ENCODE measurements at regions not wholly inside any gene's neighbourhood (a gene's known extent, or its start where the extent isn't known, plus 50 kb on each side); places are given as distances from the start of the nearest gene placed in this dataset.
"Not testable (repeated sequence)": the region's sequence is repeated elsewhere in the genome, so short reads cannot be mapped to it uniquely, and the experiment has no call there.

- no peak for FAIRE-seq
- no peak for DNase-seq (ENCODE audit: insufficient read length, low spot score)
Measured at GRCh38 chr1:168825129-168825528, 96.1 kb upstream of the DPT start.

- no peak for DNase-seq (ENCODE audit: insufficient read length, low spot score)
- FAIRE-seq, result no peak
Measured at GRCh38 chr1:168825820-168826219, 96.8 kb upstream of the DPT start.

GRCh38 chr1:168826269-168826668 is 97.3 kb upstream of the DPT start:
- FAIRE-seq (no peak), DNase-seq (ENCODE audit: insufficient read length, low spot score) (no peak)

- FAIRE-seq (no peak), DNase-seq (ENCODE audit: insufficient read length, low spot score) (no peak)
Measured at GRCh38 chr1:168827557-168827956, 98.6 kb upstream of the DPT start.

DNA sequence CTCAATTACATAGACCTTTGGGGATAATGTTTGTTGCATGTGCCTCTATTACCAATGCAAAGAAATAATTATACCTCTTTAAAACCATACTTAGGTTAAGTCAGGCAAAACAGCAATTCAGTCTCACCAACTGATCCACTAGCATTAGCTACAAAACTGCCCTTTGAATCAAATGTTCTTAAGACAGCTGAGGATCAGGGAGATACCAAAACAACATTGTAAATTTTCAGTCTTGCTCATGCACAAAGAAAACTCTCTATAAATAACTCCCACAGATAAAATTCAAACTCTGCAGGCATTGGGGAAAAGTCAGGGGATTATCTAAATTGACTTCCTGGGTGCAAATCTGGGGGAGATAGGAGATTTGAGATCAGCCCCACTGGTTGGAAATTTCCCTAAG is 100.9 kb upstream of the DPT start:
- FAIRE-seq (no peak), DNase-seq (ENCODE audit: insufficient read length, low spot score) (no peak)

DNA sequence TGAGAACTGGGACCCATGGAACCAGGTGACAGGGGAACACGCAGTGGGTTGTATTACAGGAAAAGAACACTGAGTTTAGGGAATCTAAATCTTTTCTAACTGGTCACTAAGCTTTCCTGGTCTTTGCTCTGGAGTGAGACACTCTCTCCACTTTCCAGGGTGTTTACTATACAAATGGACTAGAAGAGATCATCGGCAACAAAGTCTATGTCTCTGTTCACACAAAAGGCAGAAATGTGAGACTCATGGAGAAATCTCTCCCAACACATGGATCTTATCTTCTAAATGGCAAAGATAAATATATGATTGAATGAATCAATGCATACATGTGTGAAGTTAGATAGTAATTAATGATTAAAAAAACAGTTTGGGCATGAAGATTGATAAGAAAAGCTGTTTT is 101.6 kb upstream of the DPT start:
- FAIRE-seq, result no peak
- DNase-seq (ENCODE audit: insufficient read length, low spot score), result no peak

GRCh38 chr1:168832661-168833060 is 103.7 kb upstream of the DPT start:
- FAIRE-seq, result no peak

DNA sequence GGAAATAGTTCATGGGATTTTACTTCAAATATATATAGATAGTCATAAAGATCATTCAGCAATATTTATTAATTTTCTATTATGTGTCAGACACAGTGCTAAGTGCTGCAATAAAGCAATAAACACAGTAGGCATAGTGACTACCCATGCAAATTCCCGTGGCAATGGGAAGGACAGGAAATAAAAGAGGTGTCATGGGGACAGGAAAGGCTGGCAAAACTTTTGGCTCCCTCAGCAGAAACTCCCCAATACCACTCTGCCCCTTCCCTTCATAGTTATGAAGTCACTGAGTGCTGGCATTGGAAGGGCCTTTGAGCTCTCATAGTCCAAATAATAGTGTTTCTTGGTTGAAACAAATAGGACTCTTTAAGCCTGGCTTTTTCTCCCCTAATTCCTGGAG is 104.4 kb upstream of the DPT start:
- FAIRE-seq, result no peak
- no peak for DNase-seq (ENCODE audit: insufficient read length, low spot score)

More at GRCh38 chr1:168832661-168833060, 103.7 kb upstream of the DPT start:
- DNase-seq (ENCODE audit: insufficient read length, low spot score), result no peak

DNA sequence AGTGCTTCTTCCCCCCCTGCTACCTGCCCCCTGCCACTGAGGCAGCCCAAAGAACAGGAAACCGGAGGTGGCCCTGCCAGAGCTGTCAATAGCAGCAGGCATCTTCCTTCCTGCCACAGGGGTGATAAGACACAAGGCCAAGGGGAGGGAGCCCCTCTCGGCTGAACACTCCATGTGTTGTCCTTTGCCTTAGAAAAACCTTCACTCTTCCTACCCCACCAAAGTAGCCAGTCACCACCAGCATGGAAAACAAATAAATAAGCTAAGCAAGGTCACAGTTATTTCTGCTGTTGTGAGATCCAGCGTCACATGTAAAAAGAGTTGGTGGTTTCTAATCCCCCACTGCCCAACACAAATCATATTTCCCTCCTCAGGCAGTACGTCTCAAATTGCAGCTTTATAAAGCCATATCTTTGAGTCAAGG is 104.8 kb upstream of the DPT start:
- DNase-seq (ENCODE audit: insufficient read length, low spot score) (no peak), FAIRE-seq (no peak)

GRCh38 chr1:168834225-168834872 is 105.3 kb upstream of the DPT start:
- DNase-seq (ENCODE audit: insufficient read length, low spot score) (no peak), FAIRE-seq (peak; percentile 39)

DNA sequence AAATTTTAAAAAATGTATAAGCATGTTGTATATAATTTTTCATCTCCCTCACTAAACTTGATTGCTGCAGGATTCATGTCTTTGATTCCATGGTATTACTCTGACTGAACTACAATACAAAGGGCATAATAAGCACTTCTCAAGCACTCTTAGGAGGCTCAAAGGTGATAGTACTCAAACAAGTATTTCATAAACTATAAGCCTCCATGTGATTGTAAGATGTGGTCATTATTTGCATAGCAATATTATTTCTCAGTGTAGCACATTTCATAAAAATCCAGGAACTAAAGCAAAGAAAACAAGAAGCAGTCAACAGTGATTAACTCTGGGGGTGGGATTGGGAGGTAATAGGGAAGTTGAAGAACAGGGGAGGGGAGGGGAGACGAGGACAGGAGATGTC is 106.2 kb upstream of the DPT start:
- DNase-seq (ENCODE audit: insufficient read length, low spot score), result no peak
- FAIRE-seq, result no peak

- no peak for DNase-seq (ENCODE audit: insufficient read length, low spot score)
- FAIRE-seq, result peak; percentile 26
Measured at GRCh38 chr1:168835791-168836190, 106.8 kb upstream of the DPT start.

DNA sequence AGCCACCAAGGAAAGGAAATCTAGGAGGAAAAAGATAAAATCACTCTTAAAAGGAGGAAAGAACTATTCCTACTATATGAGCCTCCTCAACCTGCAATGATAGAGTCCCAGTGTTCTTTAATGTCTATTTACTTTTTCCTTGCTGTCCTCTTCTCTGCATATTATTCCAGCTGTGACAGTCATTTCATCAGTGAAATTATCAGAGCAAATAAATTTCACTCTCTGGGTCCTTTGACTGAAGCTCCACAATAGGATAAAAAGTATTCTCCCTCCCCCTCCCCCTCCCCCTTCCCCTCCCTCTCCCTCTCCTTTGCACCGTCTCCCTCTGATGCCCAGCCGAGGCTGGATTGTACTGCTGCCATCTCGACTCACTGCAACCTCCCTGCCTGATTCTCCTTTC is 107.5 kb upstream of the DPT start:
- no peak for FAIRE-seq
- no peak for DNase-seq (ENCODE audit: insufficient read length, low spot score)

DNA sequence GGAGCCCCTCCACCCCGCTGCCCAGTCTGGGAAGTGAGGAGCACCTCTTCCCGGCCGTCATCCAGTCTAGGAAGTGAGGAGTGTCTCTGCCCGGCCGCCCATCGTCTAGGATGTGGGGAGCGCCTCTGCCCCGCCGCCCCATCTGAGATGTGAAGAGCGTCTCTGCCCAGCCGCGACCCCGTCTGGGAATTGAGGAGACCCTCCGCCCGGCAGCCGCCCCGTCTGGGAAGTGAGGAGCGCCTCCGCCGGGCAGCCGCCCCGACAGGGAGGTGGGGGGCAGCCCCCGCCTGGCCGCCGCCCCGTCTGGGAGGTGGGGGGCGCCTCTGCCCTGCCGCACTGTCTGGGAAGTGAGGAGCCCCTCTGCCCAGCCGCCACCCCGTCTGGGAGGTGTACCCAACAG is 108.2 kb upstream of the DPT start:
- DNase-seq (ENCODE audit: insufficient read length, low spot score); FAIRE-seq: not testable (repeated sequence)

GRCh38 chr1:168842306-168842705 is 113.3 kb upstream of the DPT start:
- no peak for DNase-seq (ENCODE audit: insufficient read length, low spot score)
- peak; percentile 23 for FAIRE-seq

DNA sequence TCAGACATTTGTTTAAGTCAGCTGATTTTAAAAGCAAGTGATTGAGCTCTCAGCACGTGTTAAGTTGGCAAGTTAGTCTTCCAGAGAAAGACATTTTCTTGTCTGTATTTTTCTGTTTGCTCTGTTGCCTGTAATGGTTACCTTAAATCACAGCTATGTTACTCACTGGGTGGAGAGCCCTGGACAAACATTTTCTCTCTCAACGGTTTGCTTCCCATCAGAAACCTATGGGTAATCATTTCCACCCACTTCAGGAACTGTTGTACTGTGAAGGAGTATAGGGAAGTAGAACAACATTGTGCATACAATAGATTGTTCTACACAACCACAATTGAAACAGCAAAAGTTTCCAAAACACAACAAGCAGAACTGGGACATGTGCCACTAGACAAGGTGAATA is 113.9 kb upstream of the DPT start:
- FAIRE-seq (peak; percentile 49), DNase-seq (ENCODE audit: insufficient read length, low spot score) (no peak)

DNA sequence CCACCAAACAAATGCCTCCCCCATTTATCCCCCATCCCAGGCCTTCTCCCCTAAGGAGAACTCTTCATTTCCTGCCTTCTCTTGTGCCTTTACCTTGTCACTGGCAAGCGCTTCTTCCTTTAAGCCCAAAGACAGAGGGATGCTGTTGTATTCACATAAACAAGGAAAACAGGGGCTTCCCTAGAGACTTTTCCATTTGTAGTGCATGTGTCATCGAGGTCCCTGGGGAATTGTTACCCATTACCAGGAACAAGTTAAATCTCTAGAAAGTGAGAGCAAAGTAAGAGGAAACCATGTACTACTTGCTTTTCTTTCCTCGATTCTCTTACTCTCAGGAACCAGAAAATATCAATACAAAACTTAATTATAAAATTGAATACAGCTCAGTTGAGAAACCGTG is 114.4 kb upstream of the DPT start:
- FAIRE-seq, result no peak
- DNase-seq (ENCODE audit: insufficient read length, low spot score), result no peak

- FAIRE-seq (no peak), DNase-seq (ENCODE audit: insufficient read length, low spot score) (no peak)
Measured at GRCh38 chr1:168843950-168844349, 114.9 kb upstream of the DPT start.

- DNase-seq (ENCODE audit: insufficient read length, low spot score), result no peak
- no peak for FAIRE-seq
Measured at GRCh38 chr1:168845140-168845539, 116.1 kb upstream of the DPT start.

DNA sequence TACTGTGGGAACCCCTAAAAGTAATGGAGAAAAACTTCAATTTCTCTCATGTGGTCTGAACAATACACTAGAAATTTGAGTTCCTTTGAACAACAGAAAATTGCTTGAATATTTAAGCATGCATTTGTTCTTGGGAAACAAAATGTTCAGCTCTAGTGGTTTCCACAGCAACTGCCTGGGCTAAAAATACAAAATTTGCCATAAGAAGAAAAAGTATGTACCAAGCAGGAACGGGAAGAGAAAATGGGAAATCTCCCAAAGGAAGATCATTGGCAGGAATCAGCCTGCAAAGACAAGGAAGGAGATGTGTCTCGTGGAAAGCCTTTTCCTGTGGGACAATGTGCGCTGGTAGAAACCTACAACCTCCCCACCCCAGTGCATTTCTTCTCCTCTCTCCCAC is 119.0 kb upstream of the DPT start:
- no peak for DNase-seq (ENCODE audit: insufficient read length, low spot score)

GRCh38 chr1:168861421-168862004 is 132.5 kb upstream of the DPT start:
- FAIRE-seq (no peak), DNase-seq (ENCODE audit: insufficient read length, low spot score) (no peak)

More for the DNA sequence above, 119.0 kb upstream of the DPT start:
- FAIRE-seq, result no peak

- no peak for FAIRE-seq
- DNase-seq (ENCODE audit: insufficient read length, low spot score), result no peak
Measured at GRCh38 chr1:168863772-168864171, 134.8 kb upstream of the DPT start.

GRCh38 chr1:168864266-168864665 is 135.3 kb upstream of the DPT start:
- no peak for DNase-seq (ENCODE audit: insufficient read length, low spot score)
- no peak for FAIRE-seq

Measured in GM19239 (cell line).